H9 (cell line): ENCODE measurements at regions not wholly inside any gene's neighbourhood (a gene's known extent, or its start where the extent isn't known, plus 50 kb on each side); places are given as distances from the start of the nearest gene placed in this dataset.

Source experiments
- DNase-seq: peaks from one replicate; pipeline ENCODE4 v3.0.0-alpha.2; 2017
- H2AFZ ChIP-seq: one replicate; pipeline ENCODE4 v1.6.1; 2013; ENCODE audit warnings: mild to moderate bottlenecking, low read length, control low read depth, moderate library complexity
- H2AK5ac ChIP-seq: 2 replicates; pipeline ENCODE4 v1.6.1; 2013; ENCODE audit warnings: low read length, control low read depth, mixed read lengths; ENCODE audit not compliant: insufficient read length
- H2BK120ac ChIP-seq: one replicate; pipeline ENCODE4 v1.6.1; 2013; ENCODE audit warnings: low read depth, mild to moderate bottlenecking, low read length, control low read depth, inconsistent platforms; ENCODE audit not compliant: poor library complexity, severe bottlenecking
- H2BK12ac ChIP-seq: 2 replicates; pipeline ENCODE4 v1.6.1; 2013; ENCODE audit warnings: low read length, control low read depth, mixed read lengths, low read depth; ENCODE audit not compliant: insufficient read length
- H2BK15ac ChIP-seq: 2 replicates; pipeline ENCODE4 v1.6.1; 2013; ENCODE audit warnings: low read depth, low read length, control low read depth
- H2BK20ac ChIP-seq: one replicate; pipeline ENCODE4 v1.6.1; 2013; ENCODE audit warnings: low read depth, mild to moderate bottlenecking, low read length, control low read depth, inconsistent platforms; ENCODE audit not compliant: poor library complexity, severe bottlenecking
- H2BK5ac ChIP-seq: 2 replicates; pipeline ENCODE4 v1.6.1; 2013; ENCODE audit warnings: low read length, control low read depth, mixed read lengths; ENCODE audit not compliant: insufficient read length
- H3K14ac ChIP-seq: 2 replicates; pipeline ENCODE4 v1.6.1; 2013; ENCODE audit warnings: low read length, control low read depth; ENCODE audit not compliant: insufficient read depth
- H3K18ac ChIP-seq: 2 replicates; pipeline ENCODE4 v1.6.1; 2013; ENCODE audit warnings: low read depth, mild to moderate bottlenecking, mixed read lengths, low read length, control low read depth; ENCODE audit not compliant: insufficient read length
- H3K23ac ChIP-seq: 2 replicates; pipeline ENCODE4 v1.6.1; 2013; ENCODE audit warnings: low read length, control low read depth, mixed read lengths, low read depth; ENCODE audit not compliant: insufficient read length
- H3K23me2 ChIP-seq: 2 replicates; pipeline ENCODE4 v1.6.1; 2013; ENCODE audit warnings: low read depth, mild to moderate bottlenecking, mixed read lengths, low read length, control low read depth; ENCODE audit not compliant: insufficient read length, poor library complexity, severe bottlenecking
- H3K27ac ChIP-seq: 2 replicates; pipeline ENCODE4 v1.5.1; 2013; ENCODE audit warnings: low read length, control low read depth, mixed read lengths, low read depth; ENCODE audit not compliant: insufficient read length
- H3K27me3 ChIP-seq: 2 replicates; pipeline ENCODE4 v1.6.1; 2013; ENCODE audit warnings: low read length, control low read depth, inconsistent platforms; ENCODE audit not compliant: insufficient read depth
- H3K4ac ChIP-seq: 2 replicates; pipeline ENCODE4 v1.6.1; 2013; ENCODE audit warnings: low read depth, mild to moderate bottlenecking, control low read depth, inconsistent platforms, low read length, moderate library complexity
- H3K4me1 ChIP-seq: 2 replicates; pipeline ENCODE4 v1.6.1; 2013; ENCODE audit warnings: low read length, control low read depth, inconsistent platforms; ENCODE audit not compliant: insufficient read depth
- H3K4me2 ChIP-seq: 2 replicates; pipeline ENCODE4 v1.6.1; 2013; ENCODE audit warnings: low read length, control low read depth, mixed read lengths; ENCODE audit not compliant: insufficient read length, insufficient read depth
- H3K56ac ChIP-seq: 2 replicates; pipeline ENCODE4 v1.6.1; 2013; ENCODE audit warnings: low read depth, mild to moderate bottlenecking, mixed read lengths, low read length, control low read depth; ENCODE audit not compliant: insufficient read length
- H3K79me1 ChIP-seq: 2 replicates; pipeline ENCODE4 v1.6.1; 2013; ENCODE audit warnings: low read depth, mild to moderate bottlenecking, moderate library complexity, low read length, control low read depth, inconsistent platforms; ENCODE audit not compliant: insufficient read depth, poor library complexity, severe bottlenecking
- H3K79me2 ChIP-seq: 2 replicates; pipeline ENCODE4 v1.6.1; 2013; ENCODE audit warnings: low read length, control low read depth, inconsistent platforms; ENCODE audit not compliant: insufficient read depth
- H3K9ac ChIP-seq: 2 replicates; pipeline ENCODE4 v1.6.1; 2013; ENCODE audit warnings: low read length, control low read depth, mixed read lengths; ENCODE audit not compliant: insufficient read length; ENCODE audit errors: extremely low read depth
- H3K9me3 ChIP-seq: one replicate; pipeline ENCODE4 v1.6.1; 2013; ENCODE audit warnings: low read depth, low read length, inconsistent platforms; ENCODE audit not compliant: control insufficient read depth
- H3T11ph ChIP-seq: one replicate; pipeline ENCODE4 v1.6.1; 2013; ENCODE audit warnings: mild to moderate bottlenecking, low read length, control low read depth, inconsistent platforms
- H4K20me1 ChIP-seq: one replicate; pipeline ENCODE4 v1.6.1; 2013; ENCODE audit not compliant: control insufficient read depth, insufficient read length, insufficient read depth
- H4K5ac ChIP-seq: 2 replicates; pipeline ENCODE4 v1.6.1; 2013; ENCODE audit warnings: low read depth, mild to moderate bottlenecking, mixed read lengths, low read length, control low read depth; ENCODE audit not compliant: insufficient read length
- H4K8ac ChIP-seq: replicated peaks from 2 replicates; pipeline ENCODE4 v1.6.1; 2013; ENCODE audit warnings: low read length, control low read depth, mixed read lengths, low read depth; ENCODE audit not compliant: insufficient read length
- H4K91ac ChIP-seq: 2 replicates; pipeline ENCODE4 v1.6.1; 2013; ENCODE audit warnings: low read depth, mild to moderate bottlenecking, moderate library complexity, mixed read lengths, low read length, control low read depth; ENCODE audit not compliant: insufficient read length
- H3K27ac Mint-ChIP-seq, 3 experiments: 2 replicates in 2 of 3; 3 replicates in 1 of 3; pipeline ENCODE4 v1.8.0; 2020 to 2021; ENCODE audit warnings: mixed read lengths in 3 of 3, mild to moderate bottlenecking in 1 of 3, moderate library complexity in 1 of 3
- H3K27me3 Mint-ChIP-seq: 2 replicates; pipeline ENCODE4 v1.8.0; 2021; ENCODE audit warnings: low read depth, mild to moderate bottlenecking, moderate library complexity, mixed read lengths
- H3K36me3 Mint-ChIP-seq, 3 experiments: 2 replicates in 2 of 3; 3 replicates in 1 of 3; pipeline ENCODE4 v1.8.0; 2020 to 2021; ENCODE audit warnings: low read depth in 3 of 3, mixed read lengths in 3 of 3; ENCODE audit not compliant: insufficient read depth in 1 of 3
- H3K4me1 Mint-ChIP-seq, 2 experiments: 2 replicates each; pipeline ENCODE4 v1.8.0; 2020; ENCODE audit warnings: mixed read lengths in 2 of 2
- H3K4me3 Mint-ChIP-seq, 2 experiments: 2 replicates in 1 of 2; 3 replicates in 1 of 2; pipeline ENCODE4 v1.8.0; 2020 to 2021; ENCODE audit warnings: mild to moderate bottlenecking in 2 of 2, mixed read lengths in 2 of 2, moderate library complexity in 1 of 2
- H3K9me3 Mint-ChIP-seq, 2 experiments: 2 replicates in 1 of 2; 3 replicates in 1 of 2; pipeline ENCODE4 v1.8.0; 2020; ENCODE audit warnings: mild to moderate bottlenecking in 2 of 2, mixed read lengths in 2 of 2, moderate library complexity in 1 of 2
- CTCF ChIP-seq: fragments of 200-600 bp; sonication (generic); conservative IDR thresholded peaks from 3 replicates; pipeline ENCODE4 v1.8.0; 2021; ENCODE audit warnings: antibody characterized with exemption, mild to moderate bottlenecking

DNA sequence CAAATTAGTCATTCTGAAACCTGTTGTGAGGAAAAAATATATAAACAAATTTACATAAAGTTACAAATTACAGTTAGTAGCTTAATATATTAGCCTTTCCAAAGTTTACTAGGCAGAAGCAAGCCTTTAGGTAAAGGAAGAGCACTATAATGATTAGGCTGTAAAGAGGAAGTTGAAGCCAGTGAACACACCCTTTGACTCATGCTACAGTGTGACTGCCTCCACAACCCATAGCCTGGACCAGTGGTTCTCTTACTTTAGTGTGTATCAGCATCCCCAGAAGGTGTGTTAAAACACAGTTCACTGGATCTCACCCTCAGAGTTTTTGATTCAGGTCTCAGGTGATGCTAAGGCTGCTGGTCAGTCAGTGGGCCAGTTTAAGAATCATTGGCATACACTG is 91.4 kb upstream of the DEFB112 start:
- no peaks in the 10 kb centered on the region for H3K23me2 ChIP-seq
- no peak overlapping the region for H3K27ac ChIP-seq
- no peak overlapping the region for H3K9ac ChIP-seq
- no peak overlapping the region for H3K18ac ChIP-seq
- H3T11ph ChIP-seq: no peak overlapping the region
- H3K79me2 ChIP-seq: no peaks in the 10 kb centered on the region
- no peaks in the 10 kb centered on the region for H3K9me3 Mint-ChIP-seq
- H3K9me3 ChIP-seq: no peaks in the 10 kb centered on the region
- no peak overlapping the region for H2BK120ac ChIP-seq
- no peaks in the 10 kb centered on the region for H4K20me1 ChIP-seq
- no peak for DNase-seq
- H3K4ac ChIP-seq: no peak overlapping the region
- no peak for TF ChIP-seq CTCF
- no peak overlapping the region for H3K4me3 Mint-ChIP-seq
- no peaks in the 10 kb centered on the region for H3K79me1 ChIP-seq
- no peak overlapping the region for H2BK12ac ChIP-seq
- no peak overlapping the region for H3K56ac ChIP-seq
- H4K5ac ChIP-seq: no peak overlapping the region
- H2BK15ac ChIP-seq: no peak overlapping the region
- no peak overlapping the region for H3K23ac ChIP-seq
- H3K4me2 ChIP-seq: no peak overlapping the region
- H2AFZ ChIP-seq: no peak overlapping the region
- no peak overlapping the region for H2BK20ac ChIP-seq
- H3K36me3 Mint-ChIP-seq: no peaks in the 10 kb centered on the region
- no peaks in the 10 kb centered on the region for H3K27me3 ChIP-seq
- no peaks in the 10 kb centered on the region for H3K4me1 ChIP-seq
- H3K27ac Mint-ChIP-seq: no peak overlapping the region
- H2BK5ac ChIP-seq: no peak overlapping the region
- H3K14ac ChIP-seq: no peak overlapping the region
- no peak overlapping the region for H4K91ac ChIP-seq
- H2AK5ac ChIP-seq: no peak overlapping the region
- no peaks in the 10 kb centered on the region for H3K4me1 Mint-ChIP-seq
- no peaks in the 10 kb centered on the region for H3K27me3 Mint-ChIP-seq
- no peak overlapping the region for H4K8ac ChIP-seq
